ENCODE measurements at regions not wholly inside any gene's neighbourhood (a gene's known extent, or its start where the extent isn't known, plus 50 kb on each side); places are given as distances from the start of the nearest gene placed in this dataset.

- 66% methylated on average over 3 of the region's 3 CpGs for WGBS (ENCODE audit: missing lambda C conversion rate)
- no peak for ATAC-seq
- no peaks in the 10 kb centered on the region for H3K4me1 ChIP-seq
- ChIA-PET POLR2A (no interaction called here), CTCF (no interaction called here)
- H3K4me2 ChIP-seq, result no peak overlapping the region
- TF ChIP-seq ELK1 (IDR thresholded peaks at IDR 0.05; ENCODE audit: low read depth, low read length) (no peak), BCL3 (IDR thresholded peaks at IDR 0.05) (no peak), EHMT2 (IDR thresholded peaks at IDR 0.05; ENCODE audit: low read depth) (no peak), HEYL (CRISPR knock-in tag; IDR thresholded peaks at IDR 0.05) (no peak), MAFK (IDR thresholded peaks at IDR 0.05; ENCODE audit: partially characterized antibody) (no peak), CHD4 (IDR thresholded peaks at IDR 0.05; ENCODE audit: borderline replicate concordance) (no peak), USF2 (IDR thresholded peaks at IDR 0.05) (no peak), HOXA7 (CRISPR knock-in tag; IDR thresholded peaks at IDR 0.05) (no peak)
- FAIRE-seq, result no peak
- no peak for DNase-seq (ENCODE audit: low read depth in 1 of 2, low spot score in 1 of 2)
- no peak overlapping the region for H3K4me3 ChIP-seq
- no peaks in the 10 kb centered on the region; the same call in 2 of the 3 replicates for H3K9me3 ChIP-seq
- no peak overlapping the region for H3K27ac ChIP-seq
Observed at GRCh38 chr3:59503441-59503840, 453.6 kb upstream of the CFAP20DC start.

GRCh38 chr3:59502806-59503205, 453.0 kb upstream of the CFAP20DC start:
- DNase-seq (ENCODE audit: low read depth in 1 of 2, low spot score in 1 of 2) (no peak), FAIRE-seq (no peak), ATAC-seq (0 out of 6 replicates have a peak, but pooled peaks of 1 of the 2 experiments have one; percentile 34)
- POLR2A ChIA-PET, result no interaction called here
- Histone ChIP-seq H3K9me3 (no peaks in the 10 kb centered on the region; the same call in 2 of the 3 replicates), H3K4me1 (no peaks in the 10 kb centered on the region), H3K4me3 (no peak overlapping the region), H3K27ac (no peak overlapping the region), H3K4me2 (no peak overlapping the region)
- CTCF ChIA-PET, result no interaction called here
- 1% methylated on average over 4 of the region's 4 CpGs for whole genome bisulfite sequencing (ENCODE audit: missing lambda C conversion rate)
- TF ChIP-seq MYC (IDR thresholded peaks at IDR 0.05; ENCODE audit: borderline replicate concordance, low read length) (no peak), CTCF (IDR thresholded peaks at IDR 0.05) (no peak), BCL3 (IDR thresholded peaks at IDR 0.05) (no peak), NFE2L2 (conservative IDR thresholded peaks at IDR 0.05; ENCODE audit: low read length) (no peak), E2F6 (IDR thresholded peaks at IDR 0.05; ENCODE audit: borderline replicate concordance, low read depth) (no peak), ZFP36 (IDR thresholded peaks at IDR 0.05; ENCODE audit: borderline replicate concordance, partially characterized antibody) (no peak), ATOH8 (CRISPR knock-in tag; IDR thresholded peaks at IDR 0.05; ENCODE audit: low read depth) (no peak), PBX3 (IDR thresholded peaks at IDR 0.05) (no peak), JUN (IDR thresholded peaks at IDR 0.05) (no peak), REST (IDR thresholded peaks at IDR 0.05) (no peak), NPAS2 (CRISPR knock-in tag; IDR thresholded peaks at IDR 0.05; ENCODE audit: borderline replicate concordance) (no peak), NR3C1 (IDR thresholded peaks at IDR 0.05) (no peak), POLR2AphosphoS2 (conservative IDR thresholded peaks at IDR 0.05; ENCODE audit: low read length) (no peak), HMGXB4 (CRISPR knock-in tag; IDR thresholded peaks at IDR 0.05; ENCODE audit: borderline replicate concordance) (no peak)
